ENCODE measurements at regions not wholly inside any gene's neighbourhood (a gene's known extent, or its start where the extent isn't known, plus 50 kb on each side); places are given as distances from the start of the nearest gene placed in this dataset.
"Not testable (repeated sequence)": the region's sequence is repeated elsewhere in the genome, so short reads cannot be mapped to it uniquely, and the experiment has no call there.

GRCh38 chr18:8913606-8914403, 188.7 kb upstream of the NDUFV2 start (continued):
- TF ChIP-seq ZNF609 (CRISPR knock-in tag; IDR thresholded peaks at IDR 0.05; ENCODE audit: borderline replicate concordance) = peak; percentile 52; the same call in 1 of the 2 replicates
- TF ChIP-seq, protein P1, sequence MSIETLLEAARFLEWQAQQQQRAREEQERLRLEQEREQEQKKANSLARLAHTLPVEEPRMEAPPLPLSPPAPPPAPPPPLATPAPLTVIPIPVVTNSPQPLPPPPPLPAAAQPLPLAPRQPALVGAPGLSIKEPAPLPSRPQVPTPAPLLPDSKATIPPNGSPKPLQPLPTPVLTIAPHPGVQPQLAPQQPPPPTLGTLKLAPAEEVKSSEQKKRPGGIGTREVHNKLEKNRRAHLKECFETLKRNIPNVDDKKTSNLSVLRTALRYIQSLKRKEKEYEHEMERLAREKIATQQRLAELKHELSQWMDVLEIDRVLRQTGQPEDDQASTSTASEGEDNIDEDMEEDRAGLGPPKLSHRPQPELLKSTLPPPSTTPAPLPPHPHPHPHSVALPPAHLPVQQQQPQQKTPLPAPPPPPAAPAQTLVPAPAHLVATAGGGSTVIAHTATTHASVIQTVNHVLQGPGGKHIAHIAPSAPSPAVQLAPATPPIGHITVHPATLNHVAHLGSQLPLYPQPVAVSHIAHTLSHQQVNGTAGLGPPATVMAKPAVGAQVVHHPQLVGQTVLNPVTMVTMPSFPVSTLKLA (conservative IDR thresholded peaks at IDR 0.05) = peak; percentile 47 to 65; a peak in 3 of 4 replicates
- peak; percentile 37 for TF ChIP-seq SAP30 (IDR thresholded peaks at IDR 0.05; ENCODE audit: borderline replicate concordance, insufficient read depth, low read depth, low read length, poor library complexity, severe bottlenecking)
- TF ChIP-seq NCOA1 (IDR thresholded peaks at IDR 0.05; ENCODE audit: low read depth) = peak; percentile 68
- TF ChIP-seq ATF4 (CRISPR knock-in tag; IDR thresholded peaks at IDR 0.05) = peak; percentile 44; the same call in 1 of the 2 replicates
- peak; percentile 62 for TF ChIP-seq FOXM1 (IDR thresholded peaks at IDR 0.05; ENCODE audit: low read depth)
- not testable (repeated sequence) for TF ChIP-seq FOXM1 (CRISPR knock-in tag; IDR thresholded peaks at IDR 0.05; ENCODE audit: low read depth)
- 0 out of 2 replicates have a peak, but pooled peaks have one; percentile 37 for TF ChIP-seq BACH1 (tag; IDR thresholded peaks at IDR 0.05)
- 0 out of 2 replicates have a peak, but pooled peaks have one; percentile 20 for TF ChIP-seq BHLHE40 (IDR thresholded peaks at IDR 0.05; ENCODE audit: low read length)
- peak; percentile 86; the same call in 1 of the 2 replicates for TF ChIP-seq ZNF197 (CRISPR knock-in tag; IDR thresholded peaks at IDR 0.05; ENCODE audit: low read depth)
- TF ChIP-seq ZNF644 (tag; IDR thresholded peaks at IDR 0.05; ENCODE audit: low read depth) = peak; percentile 76
- peak; percentile 96 for TF ChIP-seq SOX6 (IDR thresholded peaks at IDR 0.05)
- TF ChIP-seq KAT7 (CRISPR knock-in tag; IDR thresholded peaks at IDR 0.05; ENCODE audit: borderline replicate concordance) = peak; percentile 94
- TF ChIP-seq, protein P2, sequence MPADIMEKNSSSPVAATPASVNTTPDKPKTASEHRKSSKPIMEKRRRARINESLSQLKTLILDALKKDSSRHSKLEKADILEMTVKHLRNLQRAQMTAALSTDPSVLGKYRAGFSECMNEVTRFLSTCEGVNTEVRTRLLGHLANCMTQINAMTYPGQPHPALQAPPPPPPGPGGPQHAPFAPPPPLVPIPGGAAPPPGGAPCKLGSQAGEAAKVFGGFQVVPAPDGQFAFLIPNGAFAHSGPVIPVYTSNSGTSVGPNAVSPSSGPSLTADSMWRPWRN (IDR thresholded peaks at IDR 0.05; ENCODE audit: low read depth) = peak; percentile 62; the same call in 1 of the 2 replicates
- TF ChIP-seq, protein P3, sequence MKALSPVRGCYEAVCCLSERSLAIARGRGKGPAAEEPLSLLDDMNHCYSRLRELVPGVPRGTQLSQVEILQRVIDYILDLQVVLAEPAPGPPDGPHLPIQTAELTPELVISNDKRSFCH (CRISPR knock-in tag; IDR thresholded peaks at IDR 0.05) = 0 out of 2 replicates have a peak, but pooled peaks have one; percentile 42
- TF ChIP-seq, protein P3 (tag; IDR thresholded peaks at IDR 0.05) = 0 out of 2 replicates have a peak, but pooled peaks have one; percentile 15
- 0 out of 2 replicates have a peak, but pooled peaks have one; percentile 30 for TF ChIP-seq GABPB1 (CRISPR knock-in tag; IDR thresholded peaks at IDR 0.05)

Measured in K562 (cell line).